ENCODE measurements at regions not wholly inside any gene's neighbourhood (a gene's known extent, or its start where the extent isn't known, plus 50 kb on each side); places are given as distances from the start of the nearest gene placed in this dataset.

- DNase-seq (ENCODE audit: low spot score): no peak
Observed at GRCh38 chr1:219399446-219399845, 213.5 kb downstream of the ZC3H11B start.

GRCh38 chr1:219398815-219399396 lies 214.0 kb downstream of the ZC3H11B start:
- DNase-seq (ENCODE audit: low spot score): no peak

DNA sequence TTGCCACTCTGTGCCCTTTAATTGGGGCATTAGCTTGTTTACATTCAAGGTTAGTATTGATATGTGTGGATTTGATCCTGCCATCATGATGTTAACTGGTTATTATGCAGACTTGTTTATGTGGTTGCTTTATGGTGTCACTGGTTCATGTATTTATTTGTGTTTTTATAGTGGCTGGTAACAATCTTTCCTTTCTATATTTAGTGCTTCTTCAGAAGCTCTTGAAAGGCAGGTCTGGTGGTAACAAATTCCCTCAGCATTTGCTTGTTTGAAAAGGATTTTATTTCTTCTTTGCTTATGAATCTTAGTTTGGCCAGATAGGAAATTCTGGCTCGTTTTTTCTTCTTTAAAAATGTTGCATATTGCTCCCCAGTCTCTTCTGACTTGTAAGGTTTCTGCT lies 215.4 kb downstream of the ZC3H11B start:
- DNase-seq (ENCODE audit: low spot score): no peak

- no peak for DNase-seq (ENCODE audit: low spot score)
Observed at GRCh38 chr1:219391297-219391696, 217.6 kb downstream of the LYPLAL1 start.

- no peak for DNase-seq (ENCODE audit: low spot score)
Observed at GRCh38 chr1:219387211-219387610, 213.5 kb downstream of the LYPLAL1 start.

DNA sequence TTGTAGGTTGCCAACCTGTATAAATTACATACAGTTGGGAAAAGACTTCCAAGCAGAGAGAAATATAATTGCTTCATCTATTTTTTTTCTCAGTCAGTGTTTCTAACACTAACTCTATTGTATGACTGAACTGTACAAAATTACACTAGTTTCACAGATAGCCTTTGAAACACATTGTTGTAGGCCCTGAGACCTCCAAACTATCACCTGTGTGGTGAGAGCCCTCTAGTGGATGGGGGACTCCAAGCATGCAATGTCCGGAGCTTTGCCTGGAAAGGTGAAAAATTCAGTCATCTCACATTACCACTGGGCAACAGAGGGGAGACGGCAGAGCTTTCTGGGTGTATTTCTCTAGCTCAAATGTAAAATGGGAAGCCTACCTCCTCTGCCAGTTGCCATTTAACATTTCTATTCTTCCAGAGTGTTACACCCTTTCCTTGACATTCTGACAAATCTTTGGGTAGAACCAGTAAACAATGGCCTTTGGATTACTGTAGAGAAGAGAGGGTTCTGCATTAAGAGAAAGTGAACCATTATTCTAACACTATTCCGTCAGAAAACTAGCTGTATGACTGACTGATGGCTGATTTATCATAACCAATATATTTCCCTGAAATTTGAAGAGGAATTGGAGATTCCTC lies 212.2 kb downstream of the LYPLAL1 start:
- DNase-seq (ENCODE audit: low spot score): peak; percentile 62

- DNase-seq (ENCODE audit: low spot score): no peak
Observed at GRCh38 chr1:219383281-219383680, 209.6 kb downstream of the LYPLAL1 start.

DNA sequence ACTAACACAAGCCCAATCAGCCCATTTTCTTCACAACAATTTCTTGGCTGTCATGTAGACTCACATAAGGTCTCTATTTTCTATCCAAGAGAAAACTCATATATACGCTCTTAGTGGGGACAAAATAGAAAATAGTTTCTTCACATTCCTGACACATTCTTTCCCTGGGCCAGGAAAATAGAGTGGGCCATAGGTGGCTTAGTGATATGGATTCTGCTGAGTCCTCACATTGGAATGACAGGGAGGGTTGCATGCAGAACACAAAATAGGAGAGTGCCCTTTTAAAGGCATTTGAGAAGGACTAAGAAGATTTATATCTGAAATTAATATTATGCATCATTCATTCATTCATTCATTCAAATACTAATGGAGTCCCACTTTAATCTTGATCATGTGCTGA lies 207.7 kb downstream of the LYPLAL1 start:
- no peak for DNase-seq (ENCODE audit: low spot score)

GRCh38 chr1:219380463-219380862 lies 206.8 kb downstream of the LYPLAL1 start:
- DNase-seq (ENCODE audit: low spot score): no peak

- DNase-seq (ENCODE audit: low spot score): no peak
Observed at GRCh38 chr1:219379691-219380090, 206.0 kb downstream of the LYPLAL1 start.

GRCh38 chr1:219374636-219375035 lies 201.0 kb downstream of the LYPLAL1 start:
- DNase-seq (ENCODE audit: low spot score): no peak

- no peak for DNase-seq (ENCODE audit: low spot score)
Observed at GRCh38 chr1:219374046-219374566, 200.4 kb downstream of the LYPLAL1 start.

DNA sequence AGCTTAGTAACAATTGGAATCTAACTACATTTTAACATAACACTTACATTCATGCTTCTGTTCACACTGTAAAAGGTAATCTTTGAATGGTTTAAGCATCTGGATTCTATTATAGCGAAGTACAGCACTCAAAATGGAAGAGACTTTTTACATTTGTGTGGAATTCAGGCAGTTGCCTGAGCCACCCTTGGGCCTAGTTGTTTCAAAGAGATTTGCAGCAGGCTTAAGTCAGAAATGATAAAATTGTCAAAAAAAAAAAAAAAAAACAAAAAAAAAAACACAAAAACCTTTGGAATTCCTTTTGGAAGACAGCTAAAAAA lies 199.9 kb downstream of the LYPLAL1 start:
- DNase-seq (ENCODE audit: low spot score): no peak

- no peak for DNase-seq (ENCODE audit: low spot score)
Observed at GRCh38 chr1:219372916-219373615, 199.4 kb downstream of the LYPLAL1 start.

- no peak for DNase-seq (ENCODE audit: low spot score)
Observed at GRCh38 chr1:219371471-219371870, 197.8 kb downstream of the LYPLAL1 start.

DNA sequence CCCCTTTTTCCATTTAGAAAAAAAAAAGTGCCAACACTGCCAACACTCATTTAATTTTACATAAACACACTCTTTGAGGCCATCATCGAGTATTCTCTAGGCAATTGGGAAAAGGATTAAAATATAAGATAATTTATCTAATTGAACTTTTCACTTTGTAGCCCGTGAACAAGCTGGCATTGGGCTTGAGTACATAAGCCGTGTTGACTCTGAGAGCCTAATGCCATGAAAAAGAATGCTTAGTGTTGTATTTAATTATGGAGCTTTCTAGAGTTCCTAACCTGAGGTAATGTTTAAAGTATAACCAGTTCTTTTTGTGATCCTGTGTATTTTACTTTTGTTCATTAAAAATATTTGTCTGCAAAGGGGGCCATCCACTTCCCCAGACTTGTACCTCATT lies 193.8 kb downstream of the LYPLAL1 start:
- no peak for DNase-seq (ENCODE audit: low spot score)

GRCh38 chr1:219365451-219365850 lies 191.8 kb downstream of the LYPLAL1 start:
- no peak for DNase-seq (ENCODE audit: low spot score)

- no peak for DNase-seq (ENCODE audit: low spot score)
Observed at GRCh38 chr1:219362702-219363101, 189.0 kb downstream of the LYPLAL1 start.

DNA sequence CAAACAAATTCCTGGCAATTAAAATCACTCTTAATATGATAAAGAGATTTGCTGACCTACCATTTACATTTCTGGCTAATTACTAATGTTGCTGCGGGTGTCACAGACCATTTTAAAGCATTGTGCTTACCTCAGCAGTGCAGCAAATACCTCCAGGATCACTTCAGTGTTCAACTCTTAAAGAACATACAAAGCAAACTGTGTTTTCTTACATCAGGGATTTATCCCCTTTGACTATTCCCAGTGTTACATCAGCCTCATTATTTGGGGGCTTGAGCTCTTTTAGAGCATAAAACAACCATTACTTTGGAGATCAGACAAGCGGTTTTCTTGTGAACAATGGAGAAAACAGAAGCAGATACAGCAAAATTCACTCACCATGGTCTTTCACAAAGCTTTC lies 185.4 kb downstream of the LYPLAL1 start:
- no peak for DNase-seq (ENCODE audit: low spot score)

GRCh38 chr1:219358080-219358479 lies 184.4 kb downstream of the LYPLAL1 start:
- no peak for DNase-seq (ENCODE audit: low spot score)

DNA sequence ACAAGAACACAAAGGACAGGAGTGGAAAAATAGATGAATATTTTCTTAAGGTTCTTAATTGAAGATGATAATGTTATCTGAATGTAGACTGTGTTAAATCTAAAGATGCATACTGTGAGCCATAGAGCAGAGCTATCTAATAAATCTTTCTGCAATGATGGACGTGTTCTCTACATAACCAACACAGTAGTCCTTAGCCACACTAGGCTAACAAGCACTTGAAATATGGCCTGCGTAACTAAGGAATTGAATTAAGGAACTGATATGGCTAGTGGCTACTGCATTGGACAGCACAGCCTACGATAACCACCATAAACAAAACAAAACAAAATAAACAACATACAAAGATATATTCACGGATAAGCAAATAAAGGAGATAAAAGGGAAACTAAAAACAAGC lies 181.3 kb downstream of the LYPLAL1 start:
- no peak for DNase-seq (ENCODE audit: low spot score)

DNA sequence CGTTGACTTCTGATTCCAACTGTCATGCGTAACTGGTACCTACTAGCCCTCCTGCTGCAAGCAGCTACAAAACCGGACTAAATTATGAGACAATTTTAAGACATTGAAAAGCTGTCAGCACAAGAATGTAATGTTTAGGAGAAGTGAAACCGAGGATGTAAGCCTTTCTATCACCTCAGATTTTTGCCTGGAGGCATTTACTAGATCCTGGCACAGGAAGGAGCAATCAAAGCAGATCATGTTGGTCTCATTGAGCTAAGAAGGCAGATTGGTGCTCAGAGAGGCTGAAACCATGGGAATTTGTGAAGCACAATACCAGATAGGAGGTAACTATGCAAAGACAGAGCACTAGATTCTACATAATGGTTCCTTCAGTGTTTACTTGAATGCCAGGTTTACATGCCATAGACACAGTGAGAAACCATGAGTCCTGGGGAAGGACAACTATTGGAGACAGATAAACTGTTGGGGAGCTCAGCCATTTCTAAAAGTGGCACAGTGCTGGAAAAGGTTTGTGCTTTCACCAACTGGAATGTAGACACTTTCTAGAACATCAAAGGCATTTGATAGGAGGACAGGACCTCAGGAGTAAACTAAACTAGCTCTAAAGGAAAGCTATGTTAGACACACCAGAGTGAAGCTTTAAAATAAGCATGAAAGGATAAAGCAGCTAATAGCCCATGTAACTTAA lies 179.4 kb downstream of the LYPLAL1 start:
- no peak for DNase-seq (ENCODE audit: low spot score)
